ENCODE measurements at regions not wholly inside any gene's neighbourhood (a gene's known extent, or its start where the extent isn't known, plus 50 kb on each side); places are given as distances from the start of the nearest gene placed in this dataset.

DNA sequence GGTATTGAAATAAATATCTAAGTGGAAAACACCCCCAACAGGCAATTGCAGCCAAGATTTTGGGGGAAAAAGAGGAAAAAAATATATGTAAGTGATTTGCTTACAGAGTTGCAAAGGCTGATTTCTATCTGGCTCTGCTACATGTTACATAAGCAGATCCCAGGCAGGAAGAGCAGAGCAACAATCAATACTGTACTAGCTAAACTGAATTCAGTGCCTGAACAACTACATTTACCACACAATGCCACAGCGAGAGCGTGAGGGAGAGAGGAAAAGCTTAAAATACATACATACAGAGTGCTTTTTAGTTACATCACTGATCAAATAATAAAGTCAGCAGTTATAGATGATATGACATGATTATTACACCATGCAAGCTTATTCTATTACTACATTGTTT lies 665.6 kb upstream of the ARGLU1 start:
- intact Hi-C loops (cut with micrococcal nuclease) = loop anchor here (5.0 kb wide), 1 partner anchor 819 kb away; no protein-coding TSS in a partner anchor
- no peaks in the 10 kb centered on the region for H3K4me1 ChIP-seq (ENCODE audit: control insufficient read depth, extremely low read depth, insufficient read depth, low read length)

More for the DNA sequence above, 665.6 kb upstream of the ARGLU1 start:
- no TSS peak for BruUV-seq (replicated peaks)
- no peaks in the 10 kb centered on the region for H3K27me3 ChIP-seq (ENCODE audit: control insufficient read depth in 2 of 2, insufficient read depth in 2 of 2, low read length in 2 of 2)
- H4K20me1 ChIP-seq (replicated peaks; ENCODE audit: control insufficient read depth, extremely low read depth, insufficient read depth, low read length) = no peaks in the 10 kb centered on the region
- no peak overlapping the region for H2AFZ ChIP-seq (ENCODE audit: low read depth, low read length)
- H3K4me3 ChIP-seq (replicated peaks in 1 of 3; ENCODE audit: insufficient read depth in 1 of 3, low read depth in 1 of 3, low read length in 3 of 3) = no peak overlapping the region
- H3K9me1 ChIP-seq (replicated peaks; ENCODE audit: control insufficient read depth, extremely low read depth, insufficient read depth, low read length) = no peaks in the 10 kb centered on the region
- no peaks in the 10 kb centered on the region for H3K79me2 ChIP-seq (ENCODE audit: control insufficient read depth, insufficient read depth, low read length)
- H3K4me2 ChIP-seq (ENCODE audit: insufficient read depth, low read length) = no peak overlapping the region
- H3K36me3 ChIP-seq (ENCODE audit: control insufficient read depth in 2 of 2, extremely low read depth in 1 of 2, insufficient read depth in 2 of 2, low read length in 2 of 2) = no peaks in the 10 kb centered on the region
- ChIA-PET CTCF (no interaction called here), POLR2A (no interaction called here)
- H3K27ac ChIP-seq (ENCODE audit: insufficient read depth, low read depth, low read length) = no peak overlapping the region
- dilution Hi-C loops (cut with MboI; ENCODE audit: extremely low pct_ligation_motif_present, low sequenced_read_pairs) = no loop called here
- DNase-seq (ENCODE audit: low read depth, low spot score) = no peak
- FAIRE-seq = no peak
- no peaks in the 10 kb centered on the region for H3K9me3 ChIP-seq (replicated peaks; ENCODE audit: control insufficient read depth, insufficient read depth, low read length)
- TF ChIP-seq EZH2 (IDR thresholded peaks at IDR 0.05; ENCODE audit: borderline replicate concordance, low read depth, low read length, severe bottlenecking) (no peak), POLR2AphosphoS5 (IDR thresholded peaks at IDR 0.05; ENCODE audit: insufficient read depth, low read depth, low read length) (no peak), CTCF (IDR thresholded peaks at IDR 0.05; ENCODE audit: extremely low read depth in 1 of 2, insufficient read depth in 1 of 2, low read depth in 1 of 2, low read length in 2 of 2) (no peak), FOS (IDR thresholded peaks at IDR 0.05; ENCODE audit: borderline replicate concordance, insufficient read depth, low read length) (no peak), JUN (IDR thresholded peaks at IDR 0.05; ENCODE audit: borderline replicate concordance, insufficient read depth, insufficient read length, low read depth) (no peak), POLR2A (IDR thresholded peaks at IDR 0.05; ENCODE audit: low read depth, low read length) (no peak), MYC (IDR thresholded peaks at IDR 0.05; ENCODE audit: low read depth, low read length) (no peak), GATA2 (IDR thresholded peaks at IDR 0.05; ENCODE audit: insufficient read depth, insufficient read length, low read depth, low read length) (no peak)
- TF ChIP-seq, protein P1, sequence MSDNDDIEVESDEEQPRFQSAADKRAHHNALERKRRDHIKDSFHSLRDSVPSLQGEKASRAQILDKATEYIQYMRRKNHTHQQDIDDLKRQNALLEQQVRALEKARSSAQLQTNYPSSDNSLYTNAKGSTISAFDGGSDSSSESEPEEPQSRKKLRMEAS (IDR thresholded peaks at IDR 0.05; ENCODE audit: insufficient read depth, insufficient read length) = no peak
- no peak overlapping the region for H3K9ac ChIP-seq (replicated peaks; ENCODE audit: extremely low read depth, insufficient read depth, low read length)
